HPDE6-E6E7 (cell line): ENCODE measurements at regions not wholly inside any gene's neighbourhood (a gene's known extent, or its start where the extent isn't known, plus 50 kb on each side); places are given as distances from the start of the nearest gene placed in this dataset.

ENCODE experiments used
- DNase-seq: peaks from one replicate; pipeline ENCODE4 v3.0.0; 2011; ENCODE audit warnings: missing footprints; ENCODE audit errors: extremely low spot score

GRCh38 chr12:128190614-128191013, 76.4 kb upstream of the TMEM132C start:
- DNase-seq = no peak

- DNase-seq = no peak
These were observed 75.6 kb upstream of the TMEM132C start for GRCh38 chr12:128191380-128191779.

GRCh38 chr12:128204711-128205110, 62.3 kb upstream of the TMEM132C start:
- DNase-seq = no peak

- DNase-seq = no peak
These were observed 61.8 kb upstream of the TMEM132C start for GRCh38 chr12:128205145-128205544.

GRCh38 chr12:128205758-128206157, 61.2 kb upstream of the TMEM132C start:
- no peak for DNase-seq
